ENCODE measurements at regions not wholly inside any gene's neighbourhood (a gene's known extent, or its start where the extent isn't known, plus 50 kb on each side); places are given as distances from the start of the nearest gene placed in this dataset.

DNA sequence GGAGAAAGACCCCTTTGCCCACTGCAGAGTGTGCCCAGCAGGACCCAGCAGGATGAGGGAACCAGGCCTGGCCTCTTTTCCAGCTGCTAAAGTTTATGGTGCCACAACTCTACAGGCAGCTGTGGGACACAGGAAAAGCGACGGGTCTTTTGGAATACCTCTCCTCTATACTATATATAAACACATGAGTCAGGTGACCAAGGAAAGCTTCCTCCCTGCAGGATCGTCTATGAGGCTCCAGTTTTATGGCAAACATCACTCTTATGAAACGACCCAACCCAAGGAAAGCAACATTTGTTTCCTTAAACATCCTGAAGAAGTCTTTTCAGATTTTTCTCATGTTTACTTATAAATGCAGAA lies 102.8 kb upstream of the AKIP1 start:
- no peak for TF ChIP-seq HMG20A (CRISPR knock-in tag; conservative IDR thresholded peaks at IDR 0.05)
- TF ChIP-seq, protein P1, sequence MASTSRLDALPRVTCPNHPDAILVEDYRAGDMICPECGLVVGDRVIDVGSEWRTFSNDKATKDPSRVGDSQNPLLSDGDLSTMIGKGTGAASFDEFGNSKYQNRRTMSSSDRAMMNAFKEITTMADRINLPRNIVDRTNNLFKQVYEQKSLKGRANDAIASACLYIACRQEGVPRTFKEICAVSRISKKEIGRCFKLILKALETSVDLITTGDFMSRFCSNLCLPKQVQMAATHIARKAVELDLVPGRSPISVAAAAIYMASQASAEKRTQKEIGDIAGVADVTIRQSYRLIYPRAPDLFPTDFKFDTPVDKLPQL (IDR thresholded peaks at IDR 0.05; ENCODE audit: extremely low read depth, insufficient read length): no peak
- FAIRE-seq (no peak), DNase-seq (ENCODE audit: extremely low read depth in 1 of 4, low spot score in 3 of 4) (no peak), ATAC-seq (no peak)
- Histone ChIP-seq H3K27ac (ENCODE audit: extremely low read depth, low read depth, low read length) (no peak overlapping the region), H3K36me3 (ENCODE audit: control insufficient read depth, insufficient read depth, low read length) (no peaks in the 10 kb centered on the region), H3K9me1 (ENCODE audit: control insufficient read depth, insufficient read depth, low read length) (no peaks in the 10 kb centered on the region), H3K4me1 (replicated peaks in 1 of 2; ENCODE audit: control insufficient read depth in 2 of 2, insufficient read depth in 2 of 2, low read length in 2 of 2) (peaks cover 0 to 5% of the 10 kb centered on the region in 2 experiments; a peak in 4 of 5 replicates), H3K9me3 (replicated peaks; ENCODE audit: control insufficient read depth, insufficient read depth, low read depth, low read length) (no peaks in the 10 kb centered on the region), H3K4me3 (no peak overlapping the region), H3K79me2 (ENCODE audit: control insufficient read depth, insufficient read depth, low read length) (no peaks in the 10 kb centered on the region), H3K27me3 (ENCODE audit: control insufficient read depth in 2 of 2, insufficient read depth in 2 of 2, low read length in 2 of 2) (peaks cover 14 to 42% of the 10 kb centered on the region in 2 experiments), H3K9ac (ENCODE audit: insufficient read depth in 1 of 2, low read depth in 2 of 2, low read length in 2 of 2) (no peak overlapping the region), H4K20me1 (replicated peaks; ENCODE audit: control insufficient read depth, insufficient read depth, low read length) (no peaks in the 10 kb centered on the region), H2AFZ (ENCODE audit: low read depth, low read length) (no peak overlapping the region), H3K4me2 (ENCODE audit: insufficient read depth, low read length) (no peak overlapping the region)
- 0% methylated on average over 4 of the region's 4 CpGs for WGBS (ENCODE audit: insufficient coverage, low coverage, missing lambda C conversion rate)
- intact Hi-C loops (cut with micrococcal nuclease) (no loop called here), in situ Hi-C loops (cut with MboI) (no loop called here)
- ChIA-PET POLR2A (interaction anchor here (0.5 to 0.8 kb wide), 3 partner anchors 21 to 586 kb away, joined by 3 to 4 read pairs (median 3); no protein-coding TSS in a partner anchor), CTCF (ENCODE audit: low intra/inter-chr PET ratio) (interaction anchor here (0.5 kb wide), 1 partner anchor 250 kb away, joined by 3 read pairs; no protein-coding TSS in a partner anchor)
- no TSS peak for BruUV-seq (replicated peaks)

DNA sequence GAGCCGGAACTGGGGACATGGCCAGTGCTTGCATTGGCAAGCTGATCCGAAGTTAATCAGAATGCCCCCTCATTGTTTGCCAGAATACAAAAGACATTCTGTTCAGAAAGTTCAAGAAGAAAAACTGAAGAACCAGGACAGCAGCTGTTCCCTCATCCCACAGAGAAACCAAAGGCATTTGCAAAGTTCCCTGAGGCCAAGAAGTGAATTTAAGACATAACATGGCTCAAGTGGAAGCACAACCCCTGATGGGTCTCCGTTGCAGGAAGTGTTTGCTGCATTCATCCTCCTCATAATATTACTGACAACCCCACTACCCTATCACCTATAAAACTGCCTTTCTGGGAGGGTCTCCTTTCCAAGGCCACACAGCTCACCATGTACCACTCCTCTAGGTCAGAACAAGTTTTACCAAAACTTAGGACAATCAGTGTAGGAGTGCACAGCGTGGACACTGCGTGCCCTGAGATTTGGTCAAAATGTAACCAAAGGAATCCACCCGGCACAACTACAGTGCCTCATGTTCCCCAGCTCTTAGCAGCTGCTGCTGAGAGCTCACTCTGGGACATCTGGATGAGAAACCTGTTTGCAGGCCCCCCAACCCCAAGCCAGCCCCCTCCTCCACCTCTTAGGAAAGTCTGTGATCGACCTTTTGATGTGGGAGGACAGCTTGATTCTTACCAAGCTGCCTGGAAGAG lies 101.6 kb upstream of the AKIP1 start:
- no peak for ATAC-seq
- in situ Hi-C loops (cut with MboI): no loop called here
- no peaks in the 10 kb centered on the region for H3K36me3 ChIP-seq (ENCODE audit: control insufficient read depth, insufficient read depth, low read length)
- no peaks in the 10 kb centered on the region for H3K79me2 ChIP-seq (ENCODE audit: control insufficient read depth, insufficient read depth, low read length)
- TF ChIP-seq, protein P2, sequence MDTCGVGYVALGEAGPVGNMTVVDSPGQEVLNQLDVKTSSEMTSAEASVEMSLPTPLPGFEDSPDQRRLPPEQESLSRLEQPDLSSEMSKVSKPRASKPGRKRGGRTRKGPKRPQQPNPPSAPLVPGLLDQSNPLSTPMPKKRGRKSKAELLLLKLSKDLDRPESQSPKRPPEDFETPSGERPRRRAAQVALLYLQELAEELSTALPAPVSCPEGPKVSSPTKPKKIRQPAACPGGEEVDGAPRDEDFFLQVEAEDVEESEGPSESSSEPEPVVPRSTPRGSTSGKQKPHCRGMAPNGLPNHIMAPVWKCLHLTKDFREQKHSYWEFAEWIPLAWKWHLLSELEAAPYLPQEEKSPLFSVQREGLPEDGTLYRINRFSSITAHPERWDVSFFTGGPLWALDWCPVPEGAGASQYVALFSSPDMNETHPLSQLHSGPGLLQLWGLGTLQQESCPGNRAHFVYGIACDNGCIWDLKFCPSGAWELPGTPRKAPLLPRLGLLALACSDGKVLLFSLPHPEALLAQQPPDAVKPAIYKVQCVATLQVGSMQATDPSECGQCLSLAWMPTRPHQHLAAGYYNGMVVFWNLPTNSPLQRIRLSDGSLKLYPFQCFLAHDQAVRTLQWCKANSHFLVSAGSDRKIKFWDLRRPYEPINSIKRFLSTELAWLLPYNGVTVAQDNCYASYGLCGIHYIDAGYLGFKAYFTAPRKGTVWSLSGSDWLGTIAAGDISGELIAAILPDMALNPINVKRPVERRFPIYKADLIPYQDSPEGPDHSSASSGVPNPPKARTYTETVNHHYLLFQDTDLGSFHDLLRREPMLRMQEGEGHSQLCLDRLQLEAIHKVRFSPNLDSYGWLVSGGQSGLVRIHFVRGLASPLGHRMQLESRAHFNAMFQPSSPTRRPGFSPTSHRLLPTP (IDR thresholded peaks at IDR 0.05; ENCODE audit: borderline replicate concordance, extremely low read depth, insufficient read length): no peak
- TF ChIP-seq ASH1L (IDR thresholded peaks at IDR 0.05; ENCODE audit: borderline replicate concordance, low read depth, partially characterized antibody): no peak
- TF ChIP-seq PML (IDR thresholded peaks at IDR 0.05; ENCODE audit: low read length): no peak
- no peak for TF ChIP-seq GTF2A2 (tag; IDR thresholded peaks at IDR 0.05)
- TF ChIP-seq ZNF668 (CRISPR knock-in tag; IDR thresholded peaks at IDR 0.05): no peak
- H3K9ac ChIP-seq (ENCODE audit: insufficient read depth in 1 of 2, low read depth in 2 of 2, low read length in 2 of 2): no peak overlapping the region
- no peak overlapping the region for H3K27ac ChIP-seq (ENCODE audit: extremely low read depth, low read depth, low read length)
- no peaks in the 10 kb centered on the region for H3K9me1 ChIP-seq (ENCODE audit: control insufficient read depth, insufficient read depth, low read length)
- intact Hi-C loops (cut with micrococcal nuclease): no loop called here
- no peak overlapping the region for H3K4me3 ChIP-seq
- peaks cover 0 to 5% of the 10 kb centered on the region in 2 experiments; a peak in 4 of 5 replicates for H3K4me1 ChIP-seq (replicated peaks in 1 of 2; ENCODE audit: control insufficient read depth in 2 of 2, insufficient read depth in 2 of 2, low read length in 2 of 2)
- WGBS (ENCODE audit: insufficient coverage, low coverage, missing lambda C conversion rate): 9% methylated on average over 7 of the region's 7 CpGs
- no peak overlapping the region for H3K4me2 ChIP-seq (ENCODE audit: insufficient read depth, low read length)
- H3K27me3 ChIP-seq (ENCODE audit: control insufficient read depth in 2 of 2, insufficient read depth in 2 of 2, low read length in 2 of 2): peaks cover 11 to 37% of the 10 kb centered on the region in 2 experiments
- BruUV-seq (replicated peaks): no TSS peak
- H2AFZ ChIP-seq (ENCODE audit: low read depth, low read length): no peak overlapping the region
- no peak for FAIRE-seq
- POLR2A ChIA-PET: interaction anchor here (0.5 to 1.4 kb wide), 3 partner anchors 9 to 1586 kb away, joined by 3 to 6 read pairs (median 3); no protein-coding TSS in a partner anchor
- DNase-seq (ENCODE audit: extremely low read depth in 1 of 4, low spot score in 3 of 4): no peak
- H3K9me3 ChIP-seq (replicated peaks; ENCODE audit: control insufficient read depth, insufficient read depth, low read depth, low read length): no peaks in the 10 kb centered on the region
- H4K20me1 ChIP-seq (replicated peaks; ENCODE audit: control insufficient read depth, insufficient read depth, low read length): no peaks in the 10 kb centered on the region
- CTCF ChIA-PET (ENCODE audit: low intra/inter-chr PET ratio): no interaction called here

All from K562 (cell line).